ENCODE measurements at regions not wholly inside any gene's neighbourhood (a gene's known extent, or its start where the extent isn't known, plus 50 kb on each side); places are given as distances from the start of the nearest gene placed in this dataset.

DNA sequence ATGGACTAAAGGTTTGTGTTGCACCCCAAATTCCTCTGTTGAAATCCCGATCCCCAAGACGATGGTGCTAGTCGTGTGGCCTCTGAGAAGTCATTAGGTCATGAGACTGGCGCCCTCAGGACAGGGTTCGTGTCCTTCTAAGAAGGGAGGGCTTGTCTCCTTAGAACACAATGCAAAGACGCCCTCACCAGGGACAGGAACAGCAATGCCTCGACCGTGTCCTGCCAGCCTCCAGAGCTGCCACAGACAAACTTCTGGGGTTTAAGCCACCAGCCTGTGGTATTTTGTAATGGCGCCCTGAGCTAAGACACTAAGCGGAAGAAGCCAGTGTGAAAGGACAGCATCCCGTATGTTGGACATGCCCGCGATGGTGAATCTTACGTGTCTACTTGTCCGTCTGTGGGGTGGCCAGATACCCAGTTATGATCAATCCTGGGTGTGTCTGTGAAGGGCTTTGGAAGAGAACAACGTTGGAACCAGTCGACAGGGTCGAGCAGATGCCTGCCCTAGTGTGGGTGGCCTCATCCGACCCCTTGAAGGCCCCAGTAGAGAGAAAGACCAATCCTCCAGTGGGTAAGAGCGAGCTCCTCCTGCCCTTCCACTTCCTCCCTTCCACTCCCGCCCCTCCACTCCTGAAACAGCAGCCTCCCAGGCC, 279.2 kb upstream of the IRX2 start:
- TF ChIP-seq GABPA (IDR thresholded peaks at IDR 0.05; ENCODE audit: borderline replicate concordance, insufficient read depth, low read length) (no peak), POLR2A (IDR thresholded peaks at IDR 0.05; ENCODE audit: control extremely low read depth in 1 of 2, low read depth in 2 of 2, low read length in 2 of 2) (no peak), POLR2AphosphoS5 (IDR thresholded peaks at IDR 0.05; ENCODE audit: low read depth, low read length) (no peak), RFX5 (IDR thresholded peaks at IDR 0.05; ENCODE audit: borderline replicate concordance, low read depth, low read length) (no peak), YY1 (IDR thresholded peaks at IDR 0.05; ENCODE audit: low read depth, low read length) (no peak), SP2 (IDR thresholded peaks at IDR 0.05; ENCODE audit: low read length) (no peak), MAFK (IDR thresholded peaks at IDR 0.05; ENCODE audit: low read depth, low read length) (no peak), CEBPB (IDR thresholded peaks at IDR 0.05; ENCODE audit: low read depth, low read length) (no peak), CBX8 (IDR thresholded peaks at IDR 0.05; ENCODE audit: borderline replicate concordance, low read depth, low read length) (no peak), TEAD4 (IDR thresholded peaks at IDR 0.05; ENCODE audit: low read depth, low read length) (no peak), JUN (IDR thresholded peaks at IDR 0.05; ENCODE audit: low read depth, low read length) (no peak), RAD21 (IDR thresholded peaks at IDR 0.05 in 1 of 2, conservative IDR thresholded peaks at IDR 0.05 in 1 of 2; ENCODE audit: low read depth in 2 of 2, low read length in 2 of 2) (no peak)
